ENCODE measurements at regions not wholly inside any gene's neighbourhood (a gene's known extent, or its start where the extent isn't known, plus 50 kb on each side); places are given as distances from the start of the nearest gene placed in this dataset.

GRCh38 chr11:70611821-70612220 is 213.5 kb downstream of the CTTN start:
- DNase-seq: no peak
- Mint-ChIP-seq H3K9me3 (ENCODE audit: low read depth, unreplicated experiment) (no peaks in the 10 kb centered on the region), H3K4me3 (ENCODE audit: low read depth, unreplicated experiment) (no peak overlapping the region), H3K27ac (ENCODE audit: unreplicated experiment) (no peak overlapping the region), H3K27me3 (ENCODE audit: unreplicated experiment) (no peaks in the 10 kb centered on the region), H3K36me3 (ENCODE audit: insufficient read depth, unreplicated experiment) (peaks cover 5% of the 10 kb centered on the region), H3K4me1 (ENCODE audit: low read depth, unreplicated experiment) (no peaks in the 10 kb centered on the region)
- TF ChIP-seq CTCF (IDR thresholded peaks at IDR 0.05; ENCODE audit: unreplicated experiment): no peak
- intact Hi-C loops (cut with micrococcal nuclease; ENCODE audit: unreplicated experiment): no loop called here
- BruUV-seq (replicated peaks): no TSS peak
- CTCF ChIA-PET: no interaction called here

- intact Hi-C loops (cut with micrococcal nuclease; ENCODE audit: unreplicated experiment): no loop called here
- H3K9me3 Mint-ChIP-seq (ENCODE audit: low read depth, unreplicated experiment): no peaks in the 10 kb centered on the region
- H3K36me3 Mint-ChIP-seq (ENCODE audit: insufficient read depth, unreplicated experiment): peaks cover 5% of the 10 kb centered on the region
- H3K27me3 Mint-ChIP-seq (ENCODE audit: unreplicated experiment): no peaks in the 10 kb centered on the region
- no peak for DNase-seq
- H3K4me3 Mint-ChIP-seq (ENCODE audit: low read depth, unreplicated experiment): no peak overlapping the region
- H3K4me1 Mint-ChIP-seq (ENCODE audit: low read depth, unreplicated experiment): no peaks in the 10 kb centered on the region
- CTCF ChIA-PET: no interaction called here
- no peak for TF ChIP-seq CTCF (IDR thresholded peaks at IDR 0.05; ENCODE audit: unreplicated experiment)
- H3K27ac Mint-ChIP-seq (ENCODE audit: unreplicated experiment): no peak overlapping the region
- BruUV-seq (replicated peaks): no TSS peak
These were observed 214.3 kb downstream of the CTTN start for GRCh38 chr11:70612459-70613141.

GRCh38 chr11:70614034-70614681 is 215.8 kb downstream of the CTTN start:
- no peak for DNase-seq
- BruUV-seq (replicated peaks): no TSS peak
- Mint-ChIP-seq H3K4me3 (ENCODE audit: low read depth, unreplicated experiment) (no peak overlapping the region), H3K27me3 (ENCODE audit: unreplicated experiment) (no peaks in the 10 kb centered on the region), H3K36me3 (ENCODE audit: insufficient read depth, unreplicated experiment) (peaks cover 5% of the 10 kb centered on the region), H3K27ac (ENCODE audit: unreplicated experiment) (no peak overlapping the region), H3K9me3 (ENCODE audit: low read depth, unreplicated experiment) (no peaks in the 10 kb centered on the region), H3K4me1 (ENCODE audit: low read depth, unreplicated experiment) (no peaks in the 10 kb centered on the region)
- CTCF ChIA-PET: no interaction called here
- TF ChIP-seq CTCF (IDR thresholded peaks at IDR 0.05; ENCODE audit: unreplicated experiment): no peak
- intact Hi-C loops (cut with micrococcal nuclease; ENCODE audit: unreplicated experiment): no loop called here

GRCh38 chr11:70615036-70615875 is 216.9 kb downstream of the CTTN start:
- no peak for DNase-seq
- TF ChIP-seq CTCF (IDR thresholded peaks at IDR 0.05; ENCODE audit: unreplicated experiment): no peak
- H3K36me3 Mint-ChIP-seq (ENCODE audit: insufficient read depth, unreplicated experiment): peaks cover 5% of the 10 kb centered on the region
- H3K27ac Mint-ChIP-seq (ENCODE audit: unreplicated experiment): no peak overlapping the region
- BruUV-seq (replicated peaks): no TSS peak
- no peaks in the 10 kb centered on the region for H3K9me3 Mint-ChIP-seq (ENCODE audit: low read depth, unreplicated experiment)
- H3K4me1 Mint-ChIP-seq (ENCODE audit: low read depth, unreplicated experiment): no peaks in the 10 kb centered on the region
- no peak overlapping the region for H3K4me3 Mint-ChIP-seq (ENCODE audit: low read depth, unreplicated experiment)
- CTCF ChIA-PET: no interaction called here
- intact Hi-C loops (cut with micrococcal nuclease; ENCODE audit: unreplicated experiment): no loop called here
- H3K27me3 Mint-ChIP-seq (ENCODE audit: unreplicated experiment): no peaks in the 10 kb centered on the region

Measured in Calu3 (cell line).